Calu3 (cell line): ENCODE measurements at regions not wholly inside any gene's neighbourhood (a gene's known extent, or its start where the extent isn't known, plus 50 kb on each side); places are given as distances from the start of the nearest gene placed in this dataset.

ENCODE experiments used
- BruUV-seq: library from RNA; stranded (reverse); fragments of 400-500 nt; replicated peaks from 2 replicates; lab custom pipeline; 2021; lab: Mats Ljungman, UMichigan
- CTCF ChIA-PET: fragments of 300-600 bp; sonication (Branson Sonifier 250); formaldehyde crosslinking; loops from one replicate; lab custom pipeline; 2022; ENCODE audit warnings: antibody characterized with exemption; lab: Charles Lee
- DNase-seq: peaks from one replicate; pipeline ENCODE4 v3.0.0; 2022
- H3K27ac Mint-ChIP-seq: one replicate; pipeline ENCODE4 v1.8.0; 2022; ENCODE audit warnings: mixed read lengths; ENCODE audit not compliant: unreplicated experiment
- H3K27me3 Mint-ChIP-seq: one replicate; pipeline ENCODE4 v1.8.0; 2022; ENCODE audit warnings: mixed read lengths; ENCODE audit not compliant: unreplicated experiment
- H3K36me3 Mint-ChIP-seq: one replicate; pipeline ENCODE4 v1.8.0; 2022; ENCODE audit warnings: mild to moderate bottlenecking, moderate library complexity, mixed read lengths; ENCODE audit not compliant: insufficient read depth, unreplicated experiment
- H3K4me1 Mint-ChIP-seq: one replicate; pipeline ENCODE4 v1.8.0; 2022; ENCODE audit warnings: mild to moderate bottlenecking, low read depth, mixed read lengths; ENCODE audit not compliant: unreplicated experiment
- H3K4me3 Mint-ChIP-seq: one replicate; pipeline ENCODE4 v1.8.0; 2022; ENCODE audit warnings: mild to moderate bottlenecking, low read depth, moderate library complexity, mixed read lengths; ENCODE audit not compliant: unreplicated experiment
- H3K9me3 Mint-ChIP-seq: one replicate; pipeline ENCODE4 v1.8.0; 2022; ENCODE audit warnings: low read depth, mixed read lengths; ENCODE audit not compliant: unreplicated experiment
- intact Hi-C: fragments of 100-400 bp; cut with micrococcal nuclease; formaldehyde crosslinking; loops from one replicate; pipeline ENCODE4 v1.10.0; 2022; ENCODE audit not compliant: unreplicated experiment
- TF ChIP-seq, protein P1 (sequence below): fragments of 200-600 bp; IDR thresholded peaks from one replicate; pipeline ENCODE4 v1.8.0; 2022; ENCODE audit warnings: antibody characterized with exemption; ENCODE audit not compliant: unreplicated experiment

DNA sequence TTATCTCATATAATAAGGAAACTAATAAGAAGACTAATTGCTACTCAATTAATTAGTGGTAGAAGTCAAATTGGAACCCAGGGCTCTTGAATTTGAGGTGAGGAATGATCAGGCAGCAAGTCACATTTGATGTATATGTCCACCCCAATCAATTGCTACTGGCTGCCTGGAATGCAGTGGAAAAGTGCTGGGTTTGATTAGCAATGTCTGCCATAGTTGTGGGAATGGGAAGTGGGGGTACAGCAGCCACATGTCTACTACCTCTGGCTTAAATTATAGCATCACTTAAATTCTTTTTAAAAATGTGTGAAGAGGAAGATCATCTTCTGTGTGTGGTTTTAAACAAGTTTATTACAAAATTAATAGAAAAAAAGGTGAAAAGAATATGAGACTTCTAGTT, 50.8 kb upstream of the NAV2 start:
- no peak overlapping the region for H3K27ac Mint-ChIP-seq
- H3K4me3 Mint-ChIP-seq = no peak overlapping the region
- peaks cover 37% of the 10 kb centered on the region for H3K4me1 Mint-ChIP-seq
- CTCF ChIA-PET = no interaction called here
- DNase-seq = no peak
- peaks cover 5% of the 10 kb centered on the region for H3K9me3 Mint-ChIP-seq
- peaks cover 6% of the 10 kb centered on the region for H3K36me3 Mint-ChIP-seq
- BruUV-seq = no TSS peak
- intact Hi-C loops = no loop called here
- H3K27me3 Mint-ChIP-seq = no peaks in the 10 kb centered on the region
- TF ChIP-seq, protein P1, sequence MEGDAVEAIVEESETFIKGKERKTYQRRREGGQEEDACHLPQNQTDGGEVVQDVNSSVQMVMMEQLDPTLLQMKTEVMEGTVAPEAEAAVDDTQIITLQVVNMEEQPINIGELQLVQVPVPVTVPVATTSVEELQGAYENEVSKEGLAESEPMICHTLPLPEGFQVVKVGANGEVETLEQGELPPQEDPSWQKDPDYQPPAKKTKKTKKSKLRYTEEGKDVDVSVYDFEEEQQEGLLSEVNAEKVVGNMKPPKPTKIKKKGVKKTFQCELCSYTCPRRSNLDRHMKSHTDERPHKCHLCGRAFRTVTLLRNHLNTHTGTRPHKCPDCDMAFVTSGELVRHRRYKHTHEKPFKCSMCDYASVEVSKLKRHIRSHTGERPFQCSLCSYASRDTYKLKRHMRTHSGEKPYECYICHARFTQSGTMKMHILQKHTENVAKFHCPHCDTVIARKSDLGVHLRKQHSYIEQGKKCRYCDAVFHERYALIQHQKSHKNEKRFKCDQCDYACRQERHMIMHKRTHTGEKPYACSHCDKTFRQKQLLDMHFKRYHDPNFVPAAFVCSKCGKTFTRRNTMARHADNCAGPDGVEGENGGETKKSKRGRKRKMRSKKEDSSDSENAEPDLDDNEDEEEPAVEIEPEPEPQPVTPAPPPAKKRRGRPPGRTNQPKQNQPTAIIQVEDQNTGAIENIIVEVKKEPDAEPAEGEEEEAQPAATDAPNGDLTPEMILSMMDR = no peak

DNA sequence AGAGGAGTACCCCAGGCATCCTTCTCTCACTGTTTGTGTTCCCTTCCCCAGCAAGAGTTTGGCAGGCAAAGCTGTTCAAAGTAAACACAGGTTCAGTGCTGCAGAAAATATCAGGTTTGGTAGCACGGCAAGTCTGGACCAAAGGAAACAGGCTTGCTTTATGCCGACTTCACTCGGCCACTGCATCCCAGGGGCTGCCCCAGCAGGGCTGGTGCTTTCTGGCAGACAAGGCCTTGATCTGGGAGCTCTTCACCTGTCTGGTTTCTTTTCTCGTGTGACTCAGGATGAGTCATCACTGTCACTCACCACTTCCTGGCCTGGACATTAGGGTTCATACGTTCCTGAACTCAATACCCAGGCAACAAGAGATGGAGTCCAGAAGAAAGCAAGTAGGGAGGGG, 52.6 kb upstream of the NAV2 start:
- Mint-ChIP-seq H3K9me3 (peaks cover 5% of the 10 kb centered on the region), H3K36me3 (peaks cover 6% of the 10 kb centered on the region), H3K4me1 (peaks cover 37% of the 10 kb centered on the region), H3K27me3 (no peaks in the 10 kb centered on the region), H3K4me3 (no peak overlapping the region), H3K27ac (peak overlapping the region; percentile 66)
- no TSS peak for BruUV-seq
- peak; percentile 77 for DNase-seq
- intact Hi-C loops = no loop called here
- CTCF ChIA-PET = interaction anchor here (0.8 to 1.3 kb wide), 3 partner anchors 8 to 94 kb away, joined by 3 read pairs; no protein-coding TSS in a partner anchor
- TF ChIP-seq, protein P1 = no peak

DNA sequence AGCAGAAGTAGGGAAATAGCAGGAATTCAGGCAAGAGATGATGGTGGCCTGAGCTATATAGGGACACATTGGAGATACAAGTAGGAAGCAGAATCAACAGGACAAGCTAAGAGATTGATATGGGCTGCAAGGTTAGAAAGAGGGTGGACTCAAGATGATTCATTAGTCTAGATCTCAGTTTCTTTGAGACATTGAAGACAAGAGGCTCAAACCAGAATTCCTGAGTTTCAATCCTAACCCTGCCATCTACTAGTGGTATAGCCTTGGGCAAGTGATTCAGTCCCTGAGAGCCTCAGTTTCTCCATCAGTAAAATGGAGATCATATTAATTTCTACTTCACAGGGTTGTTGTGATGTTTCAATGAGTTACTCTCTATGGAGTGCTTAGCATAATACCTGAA, 53.1 kb upstream of the NAV2 start:
- CTCF ChIA-PET = interaction anchor here (0.8 to 1.3 kb wide), 3 partner anchors 8 to 94 kb away, joined by 3 read pairs; no protein-coding TSS in a partner anchor
- intact Hi-C loops = no loop called here
- H3K4me3 Mint-ChIP-seq = no peak overlapping the region
- TF ChIP-seq, protein P1 = no peak
- H3K9me3 Mint-ChIP-seq = peaks cover 5% of the 10 kb centered on the region
- H3K4me1 Mint-ChIP-seq = peaks cover 37% of the 10 kb centered on the region
- H3K36me3 Mint-ChIP-seq = peaks cover 6% of the 10 kb centered on the region
- H3K27me3 Mint-ChIP-seq = no peaks in the 10 kb centered on the region
- DNase-seq = no peak
- BruUV-seq = no TSS peak
- peak overlapping the region; percentile 15 for H3K27ac Mint-ChIP-seq

DNA sequence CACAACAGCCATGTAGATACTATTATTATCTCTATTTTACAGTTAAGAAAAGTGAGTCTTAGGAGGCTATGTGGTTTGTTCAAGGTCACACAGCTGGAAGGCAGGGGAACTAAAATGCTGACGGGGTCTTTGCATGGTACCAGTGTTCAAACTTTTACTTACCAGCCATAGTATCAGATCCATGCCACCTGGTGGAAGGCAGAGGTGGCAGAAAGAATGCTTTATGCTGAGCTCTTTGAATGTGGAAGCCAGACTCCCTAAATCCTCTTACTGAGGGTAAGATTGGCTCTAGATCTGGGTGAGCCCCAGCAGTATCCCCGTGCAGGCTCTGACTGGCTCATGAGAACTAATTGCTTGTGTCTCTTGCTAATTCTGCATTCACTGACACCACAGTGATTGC, 54.3 kb upstream of the NAV2 start:
- TF ChIP-seq, protein P1 = no peak
- CTCF ChIA-PET = interaction anchor here (0.6 to 0.8 kb wide), 2 partner anchors 65 to 862 kb away, joined by 3 read pairs; no protein-coding TSS in a partner anchor
- H3K27me3 Mint-ChIP-seq = no peaks in the 10 kb centered on the region
- DNase-seq = no peak
- intact Hi-C loops = no loop called here
- H3K4me3 Mint-ChIP-seq = no peak overlapping the region
- no peaks in the 10 kb centered on the region for H3K9me3 Mint-ChIP-seq
- peaks cover 6% of the 10 kb centered on the region for H3K36me3 Mint-ChIP-seq
- H3K27ac Mint-ChIP-seq = no peak overlapping the region
- no TSS peak for BruUV-seq
- H3K4me1 Mint-ChIP-seq = peaks cover 31% of the 10 kb centered on the region
